SHP77 (cell line): ENCODE measurements at regions not wholly inside any gene's neighbourhood (a gene's known extent, or its start where the extent isn't known, plus 50 kb on each side); places are given as distances from the start of the nearest gene placed in this dataset.
"Not testable (repeated sequence)": the region's sequence is repeated elsewhere in the genome, so short reads cannot be mapped to it uniquely, and the experiment has no call there.

Source experiments
- DNase-seq, 2 experiments: peaks; one replicate each; lab custom pipeline; 2025; lab: John Stamatoyannopoulos, UW

DNA sequence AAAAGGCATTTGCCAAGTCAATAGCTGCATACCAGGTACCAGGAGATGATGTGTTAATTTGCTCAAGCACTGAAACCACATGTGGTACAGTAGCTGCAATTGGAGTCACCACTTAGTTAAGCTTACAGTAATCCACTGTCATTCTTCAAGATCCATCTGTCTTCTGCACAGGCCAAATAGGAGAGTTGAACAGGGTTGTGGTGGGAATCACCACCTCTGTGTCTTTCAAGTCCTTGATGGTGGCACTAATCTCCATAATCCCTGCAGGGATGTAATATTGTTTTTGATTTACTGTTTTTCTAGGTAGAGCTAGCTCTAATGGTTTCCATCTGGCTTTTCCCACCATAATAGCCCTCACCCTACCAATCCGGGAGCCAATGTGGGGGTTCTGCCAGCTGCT is 91.9 kb downstream of the FCRL5 start:
- no peak for DNase-seq

DNA sequence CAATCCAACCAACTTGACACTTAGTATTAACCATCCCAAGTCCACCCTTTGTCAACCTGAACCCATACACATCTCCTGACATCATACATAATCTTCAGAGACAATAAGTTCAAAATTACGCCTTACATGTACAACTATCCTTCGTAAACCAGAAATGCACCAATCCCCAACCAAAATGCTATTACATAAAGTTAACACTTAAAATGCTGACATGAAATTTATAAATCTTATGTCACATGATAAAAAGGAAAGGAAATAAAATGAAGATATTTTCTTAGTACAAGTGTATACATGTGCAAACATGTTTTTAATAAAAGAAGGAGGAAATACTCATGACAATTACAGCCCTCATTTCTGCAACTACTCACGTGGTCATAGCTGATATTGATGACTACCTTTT is 95.0 kb downstream of the FCRL5 start:
- no peak for DNase-seq

DNA sequence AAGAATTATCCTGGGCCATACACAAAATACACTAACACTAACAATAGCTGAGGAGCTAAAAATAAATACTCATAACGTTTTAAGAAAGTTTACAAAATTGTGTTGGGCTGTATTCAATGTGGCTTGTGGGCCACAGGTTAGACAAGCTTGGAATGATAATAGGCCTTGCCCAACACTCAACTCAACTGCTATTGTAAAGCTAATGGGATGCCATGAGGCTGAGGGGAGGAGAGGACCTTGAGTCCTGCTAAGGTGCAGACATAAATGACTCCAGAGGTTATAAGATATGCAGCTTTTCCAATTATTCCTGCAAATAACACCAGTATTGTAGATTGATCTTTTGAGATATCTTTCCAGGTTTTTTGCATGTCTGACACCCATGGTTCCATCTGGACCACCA is 97.0 kb downstream of the FCRL5 start:
- no peak for DNase-seq

DNA sequence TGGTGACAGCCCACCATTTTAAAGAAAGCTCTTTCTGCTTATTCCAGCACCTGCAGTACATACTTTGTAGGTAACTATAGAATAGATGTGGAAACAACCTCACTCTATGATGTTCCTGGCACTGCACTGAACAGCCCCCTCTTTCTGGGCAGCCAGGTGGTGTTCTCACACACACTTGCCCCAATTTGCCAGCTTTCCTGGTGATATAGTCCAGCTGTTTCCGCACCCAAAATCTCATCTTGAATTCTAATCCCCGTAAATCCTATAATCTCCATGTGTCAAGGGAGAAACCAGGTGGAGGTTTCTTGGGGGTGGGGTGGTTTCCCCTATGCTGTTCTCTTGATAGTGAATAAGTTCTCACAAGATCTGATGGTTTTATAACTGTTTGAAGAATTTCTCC is 102.2 kb downstream of the FCRL5 start:
- DNase-seq: no peak

DNA sequence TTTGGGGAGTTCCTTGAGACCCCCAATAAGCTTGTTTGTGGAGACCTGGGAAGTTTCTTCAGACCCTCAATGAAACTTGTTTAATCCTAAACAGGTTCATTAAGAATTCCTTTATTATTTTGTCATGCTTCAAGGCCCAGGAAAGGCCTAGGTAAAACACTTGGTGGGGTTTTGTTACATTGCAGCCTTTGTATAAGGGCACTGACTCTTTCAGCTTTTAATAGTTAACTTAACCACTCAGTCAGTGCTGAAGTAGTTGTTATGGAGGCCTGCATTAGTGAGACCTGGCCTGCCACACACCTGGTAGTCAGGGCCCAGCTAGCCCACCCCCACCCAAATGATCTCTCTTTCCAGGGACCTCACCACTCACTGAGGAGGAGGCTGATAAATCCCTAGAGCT is 103.7 kb downstream of the FCRL5 start:
- no peak for DNase-seq

DNA sequence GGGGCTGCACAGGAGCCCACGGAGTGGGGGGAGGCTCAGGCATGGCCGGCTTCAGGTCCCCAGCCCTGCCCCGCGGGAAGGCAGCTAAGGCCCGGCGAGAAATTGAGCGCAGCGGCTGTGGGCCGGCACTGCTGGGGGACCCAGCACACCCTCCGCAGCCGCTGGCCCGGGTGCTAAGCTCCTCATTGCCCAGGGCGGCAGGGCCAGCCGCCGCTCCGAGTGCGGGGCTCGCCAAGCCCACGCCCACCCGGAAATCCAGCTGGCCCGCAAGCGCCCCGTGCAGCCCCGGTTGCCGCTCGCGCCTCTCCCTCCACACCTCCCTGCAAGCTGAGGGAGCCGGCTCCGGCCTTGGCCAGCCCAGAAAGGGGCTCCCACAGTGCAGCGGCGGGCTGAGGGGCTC is 106.0 kb downstream of the FCRL5 start:
- DNase-seq: not testable (repeated sequence)

DNA sequence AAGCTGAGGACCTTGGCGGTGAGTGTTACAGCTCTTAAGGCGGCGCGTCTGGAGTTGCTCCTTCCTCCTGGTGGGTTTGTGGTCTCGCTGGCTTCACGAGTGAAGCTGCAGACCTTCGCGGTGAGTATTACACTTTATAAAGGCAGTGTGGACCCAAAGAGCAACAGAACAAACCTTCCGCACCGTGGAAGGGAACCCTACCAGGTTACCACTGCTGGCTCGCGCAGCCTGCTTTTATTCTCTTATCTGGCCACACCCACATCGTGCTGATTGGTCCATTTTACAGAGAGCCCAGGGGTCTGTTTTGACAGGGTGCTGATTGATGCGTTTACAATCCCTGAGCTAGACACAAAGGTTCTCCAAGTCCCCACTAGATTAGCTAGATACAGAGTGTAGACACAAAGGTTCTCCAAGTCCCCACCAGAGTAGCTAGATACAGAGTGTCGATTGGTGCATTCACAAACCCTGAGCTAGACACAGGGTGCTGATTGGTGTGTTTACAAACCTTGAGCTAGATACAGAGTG is 106.6 kb downstream of the FCRL5 start:
- not testable (repeated sequence) for DNase-seq

DNA sequence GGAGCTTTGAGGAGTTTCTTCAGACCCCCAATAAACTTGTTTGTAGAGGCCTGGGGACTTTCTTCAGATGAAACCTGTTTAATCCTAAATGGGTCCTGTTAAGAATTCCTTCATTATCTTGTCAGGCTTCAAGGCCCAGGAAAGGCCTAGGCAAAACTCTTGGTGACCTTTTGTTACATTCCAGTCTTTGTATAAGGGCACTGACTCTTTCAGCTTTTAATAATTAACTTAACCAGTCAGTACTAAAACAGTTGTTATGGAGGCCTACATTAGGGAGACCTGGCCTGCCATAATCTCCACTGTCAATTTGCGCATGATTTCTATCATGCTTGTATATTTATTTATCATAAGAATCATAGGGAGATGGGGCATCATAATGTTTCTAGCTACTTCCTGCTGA is 110.2 kb downstream of the FCRL5 start:
- no peak for DNase-seq

DNA sequence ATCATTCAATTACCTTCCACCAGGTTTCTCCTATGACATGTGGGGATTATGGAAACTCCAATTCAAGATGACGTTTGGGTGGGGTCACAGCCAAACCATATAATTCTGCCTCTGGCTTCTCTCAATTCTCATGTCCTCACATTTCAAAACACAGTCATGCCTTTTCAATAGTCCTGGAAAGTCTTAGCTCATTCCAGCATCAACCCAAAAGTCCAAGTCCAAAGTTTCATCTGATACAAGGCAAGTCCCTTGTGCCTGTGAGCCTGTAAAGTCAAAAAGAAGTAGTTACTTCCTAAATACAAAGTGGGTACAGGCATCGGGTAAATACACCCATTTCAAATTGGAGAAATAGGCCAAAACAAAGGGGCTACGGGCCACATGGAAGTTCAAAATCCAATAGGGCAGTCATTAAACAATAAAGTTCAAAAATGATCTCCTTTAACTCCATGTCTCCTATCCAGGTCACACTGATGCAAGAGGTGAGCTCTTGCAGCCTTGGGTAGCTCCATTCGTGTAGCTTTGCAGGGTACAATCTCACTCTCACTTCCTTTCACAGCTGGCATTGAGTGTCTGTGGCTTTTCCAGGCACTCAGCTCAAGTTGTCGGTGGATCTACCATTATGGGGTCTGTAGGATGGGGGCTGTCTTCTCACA is 112.9 kb downstream of the FCRL5 start:
- no peak for DNase-seq

DNA sequence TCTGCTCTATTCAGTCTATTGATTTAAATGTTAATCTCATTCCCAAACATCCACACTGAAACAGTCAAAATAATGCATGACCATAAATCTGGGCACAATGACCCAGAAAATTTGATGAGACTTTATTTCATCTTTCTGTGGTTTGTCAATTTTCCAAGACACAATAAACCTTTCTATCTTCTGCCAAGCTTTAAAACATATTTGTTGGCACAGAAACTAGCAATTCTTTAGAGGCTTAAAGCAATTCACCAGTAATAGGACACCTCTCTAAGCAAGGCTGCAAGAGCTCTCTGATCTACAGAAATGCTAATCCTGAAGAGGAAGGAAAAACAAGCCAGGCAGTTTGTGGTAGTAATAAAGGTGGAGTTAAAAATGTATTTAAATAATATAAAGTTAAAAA is 113.7 kb downstream of the FCRL5 start:
- no peak for DNase-seq

DNA sequence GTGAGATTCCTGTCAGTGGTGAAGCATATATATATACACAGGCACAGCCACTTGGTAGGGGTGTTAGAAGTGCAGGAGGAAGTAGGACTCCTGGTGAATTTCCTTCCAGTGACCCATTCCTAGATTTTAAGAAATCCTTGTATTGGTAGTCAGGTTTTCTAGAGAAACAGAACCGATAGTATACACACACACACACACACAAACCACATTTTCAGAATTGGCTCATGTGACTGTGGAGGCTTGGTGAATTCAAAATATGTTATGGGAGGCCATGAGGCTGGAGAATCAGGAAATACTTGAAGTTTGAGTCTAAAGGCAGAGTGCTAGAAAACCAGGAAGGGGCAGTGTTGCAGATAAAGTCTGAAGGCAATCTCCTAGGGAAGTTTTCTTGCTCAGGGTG is 114.2 kb downstream of the FCRL5 start:
- no peak for DNase-seq

DNA sequence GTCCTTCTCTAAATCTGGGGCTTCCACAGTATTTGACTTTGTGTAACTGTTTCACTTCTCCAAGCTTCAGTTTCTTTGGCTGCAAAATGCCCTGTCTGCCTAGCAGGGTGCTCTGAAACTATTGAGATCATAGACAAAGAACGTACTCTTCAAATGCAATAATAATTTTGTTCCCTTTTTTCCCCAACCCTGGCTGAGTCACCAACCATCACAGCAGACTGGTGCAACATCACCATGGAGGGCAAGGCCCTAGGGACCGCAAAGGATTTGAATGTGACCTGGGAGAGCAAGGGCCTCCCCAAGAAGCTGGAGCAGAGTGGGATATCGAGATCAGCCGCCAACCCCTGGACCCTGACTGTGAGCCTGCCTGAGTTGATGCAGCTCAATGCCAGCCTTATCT is 115.0 kb downstream of the FCRL5 start:
- no peak for DNase-seq

DNA sequence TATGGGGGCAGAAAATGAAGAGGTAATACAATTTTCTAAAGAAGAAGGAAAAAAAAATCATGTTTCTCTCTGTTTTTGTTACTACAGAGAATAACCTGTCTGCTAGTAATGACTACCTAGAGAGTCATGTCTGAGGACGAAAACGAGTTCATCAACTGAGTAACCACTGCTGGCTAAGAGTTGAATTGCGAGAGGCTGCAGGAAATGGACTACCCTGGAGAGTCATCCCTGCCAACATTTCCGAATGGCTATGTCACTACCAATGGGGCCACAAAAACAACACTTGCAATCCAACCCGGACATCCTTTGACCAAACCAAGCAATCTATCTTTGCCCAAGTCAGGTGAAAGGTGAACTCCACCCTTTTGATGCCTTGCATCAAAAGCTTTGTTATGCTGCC is 120.6 kb downstream of the FCRL5 start:
- no peak for DNase-seq

DNA sequence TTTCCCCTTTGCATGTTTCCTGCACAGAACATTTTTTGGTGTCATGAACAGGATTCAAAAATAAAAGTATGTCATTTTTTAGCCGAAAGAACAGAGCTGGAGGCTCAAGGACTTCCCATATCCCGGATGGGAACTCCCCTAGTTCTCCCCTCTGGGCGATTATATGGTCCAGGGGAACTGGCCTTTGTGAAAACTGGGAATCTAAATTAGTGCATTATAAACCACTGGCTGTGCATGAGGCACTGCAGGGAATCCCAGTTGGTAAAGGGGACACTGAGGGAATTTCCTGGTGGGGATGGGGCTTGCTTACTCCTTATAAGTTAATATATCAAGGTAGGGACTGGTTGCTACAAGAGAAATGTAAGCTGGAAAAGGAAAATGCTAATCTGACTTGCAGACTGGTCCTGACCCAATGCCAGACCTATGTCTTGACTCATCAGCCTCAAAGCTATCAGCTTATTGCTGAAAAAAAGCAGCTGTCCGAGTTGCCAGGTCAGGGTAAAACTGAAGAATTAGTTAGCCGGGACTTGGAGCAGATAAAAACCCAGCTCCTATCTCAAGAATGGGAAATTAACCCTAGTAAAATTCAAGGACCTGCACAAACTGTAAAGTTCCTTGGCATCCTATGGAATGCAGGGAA is 122.6 kb downstream of the FCRL5 start:
- DNase-seq: no peak

DNA sequence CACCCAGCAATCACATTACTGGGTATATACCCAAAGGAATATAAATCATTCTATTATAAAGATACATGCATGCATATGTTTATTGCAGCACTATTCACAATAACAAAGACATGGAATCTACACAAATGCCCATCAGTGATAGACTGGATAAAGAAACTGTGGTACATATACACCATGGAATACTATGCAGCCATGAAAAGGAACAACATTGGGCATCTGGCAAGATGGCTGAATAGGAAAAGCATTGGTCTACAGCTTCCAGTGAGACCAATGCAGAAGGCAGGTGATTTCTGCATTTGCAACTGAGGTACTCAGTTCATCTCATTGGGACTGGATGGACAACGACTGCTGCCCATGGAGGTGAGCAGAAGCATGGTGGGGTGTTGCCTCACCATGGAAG is 128.6 kb downstream of the FCRL5 start:
- not testable (repeated sequence) for DNase-seq

DNA sequence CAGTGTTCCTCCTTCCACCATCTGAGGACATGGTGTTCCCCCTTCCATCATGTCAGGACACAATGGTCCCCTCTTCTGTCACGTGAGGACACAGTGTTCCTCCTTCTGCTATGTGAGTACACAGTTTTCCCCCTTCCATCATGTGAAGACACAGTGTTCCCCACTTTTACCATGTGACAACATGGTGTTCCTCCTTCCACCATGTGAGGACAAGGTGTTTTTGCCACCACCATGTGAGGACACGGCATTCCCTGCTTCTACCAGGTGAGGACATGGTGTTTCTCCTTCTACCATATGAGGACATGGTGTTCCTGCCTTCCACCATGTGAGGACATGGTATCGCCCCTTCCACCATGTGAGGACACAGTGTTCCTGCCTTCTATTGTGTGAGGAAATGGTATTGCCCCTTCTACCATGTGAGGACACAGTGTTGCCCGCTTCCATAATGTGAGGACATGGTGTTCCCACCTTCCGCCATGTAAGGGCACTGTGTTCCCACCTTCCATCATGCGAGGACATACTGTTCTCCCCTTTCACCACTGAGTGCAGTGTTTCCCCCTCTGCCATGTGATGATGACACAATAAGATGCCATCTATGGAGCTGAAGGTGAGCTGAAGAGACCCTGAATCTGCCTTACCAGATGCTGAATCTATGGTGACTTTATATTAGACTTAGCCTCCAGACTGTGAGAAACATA is 132.3 kb downstream of the FCRL5 start:
- DNase-seq: no peak

DNA sequence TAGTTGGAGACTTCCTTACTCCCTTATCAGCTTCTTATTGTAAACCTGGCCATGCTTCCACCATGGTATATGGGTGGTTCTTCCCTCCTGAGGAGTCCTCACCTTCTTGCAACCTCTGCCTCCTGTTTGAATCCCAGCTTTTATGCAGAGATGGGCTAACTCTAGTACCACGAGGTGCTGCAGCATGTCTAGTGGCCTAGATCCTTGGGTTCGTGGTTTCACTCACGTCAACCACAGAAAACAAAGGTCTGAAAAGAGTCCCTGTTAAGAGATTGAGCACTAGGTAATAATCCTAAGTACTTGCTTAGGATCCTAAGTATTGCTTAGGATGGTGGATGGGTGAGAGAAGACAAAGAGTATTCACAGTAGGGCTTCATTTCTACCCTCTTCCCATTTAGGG is 133.7 kb downstream of the FCRL5 start:
- no peak for DNase-seq

DNA sequence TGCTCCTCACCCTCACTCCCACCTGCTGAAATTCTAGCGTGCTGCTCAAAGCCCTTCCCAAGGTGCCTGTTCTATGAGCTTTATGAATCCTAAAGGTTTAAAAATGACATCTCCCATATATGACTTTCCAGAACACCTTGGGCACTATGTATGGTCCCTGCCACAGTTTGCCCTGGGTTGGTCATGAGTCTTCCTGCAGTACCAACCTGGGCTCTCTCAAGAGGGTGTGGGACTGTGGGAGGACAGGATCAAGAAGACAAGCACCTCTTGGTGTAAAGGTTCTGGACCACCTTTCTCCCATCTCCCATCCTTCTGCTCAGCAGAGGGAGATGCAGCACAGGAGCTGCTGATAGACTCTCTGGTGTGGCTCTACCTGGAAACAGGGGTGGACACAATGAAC is 134.1 kb downstream of the FCRL5 start:
- no peak for DNase-seq

DNA sequence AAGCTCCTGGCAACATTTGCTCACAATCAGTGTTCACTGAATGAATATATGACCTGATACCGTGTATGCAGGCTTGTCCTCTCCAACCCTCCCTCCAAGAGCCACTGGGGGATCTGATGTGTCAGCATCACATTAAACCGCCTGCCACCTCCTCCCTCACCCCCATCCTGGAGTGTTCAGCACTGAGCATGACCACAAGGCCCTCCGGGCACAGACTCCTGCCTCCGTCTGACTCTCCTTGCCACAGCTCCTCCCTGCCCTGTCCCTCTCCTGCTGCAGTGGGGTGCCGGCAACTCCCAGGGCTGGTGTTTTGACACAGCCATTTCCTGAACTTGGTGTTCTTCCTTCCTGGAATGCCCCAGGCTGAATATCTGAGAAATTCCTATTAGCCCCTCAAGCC is 136.7 kb downstream of the FCRL5 start:
- no peak for DNase-seq

DNA sequence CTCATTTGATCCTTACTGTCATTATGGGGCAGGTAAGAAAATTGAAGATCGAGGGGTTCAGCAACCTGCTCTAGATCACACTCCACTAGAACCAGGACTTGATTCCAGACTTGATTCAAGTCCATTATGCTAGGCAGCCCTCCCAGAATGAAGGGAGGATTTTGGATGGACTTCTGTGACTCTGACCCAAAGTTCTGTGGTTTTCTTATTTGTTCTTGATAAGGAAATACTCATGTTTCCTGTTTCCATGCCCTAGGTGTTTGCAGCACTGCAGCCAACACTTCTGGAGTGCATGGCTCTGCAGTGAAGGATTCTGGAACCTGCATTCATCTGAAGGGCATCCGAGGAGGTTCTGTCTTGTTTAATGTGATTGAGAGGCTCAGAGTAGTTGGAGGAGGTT is 140.0 kb downstream of the FCRL5 start:
- DNase-seq: no peak

DNA sequence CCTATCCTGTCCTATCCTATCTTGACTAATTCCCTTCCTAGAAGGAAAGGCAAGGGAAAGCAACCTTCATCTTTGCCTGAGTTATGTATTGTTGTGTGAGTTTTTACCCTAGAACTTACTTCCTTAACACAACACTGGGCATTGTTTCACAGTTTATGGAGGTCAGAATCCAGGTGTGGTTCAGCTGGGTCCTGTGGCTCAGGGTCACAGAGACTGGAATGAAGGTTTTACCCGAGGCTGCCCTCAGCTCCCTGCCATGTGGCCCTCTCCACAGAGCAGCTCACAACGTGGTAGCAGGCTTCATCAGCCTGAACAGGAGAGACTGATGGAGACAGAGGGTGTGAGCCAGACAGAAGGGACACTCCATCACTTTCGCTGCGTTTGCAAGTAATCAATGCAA is 140.5 kb downstream of the FCRL5 start:
- no peak for DNase-seq

DNA sequence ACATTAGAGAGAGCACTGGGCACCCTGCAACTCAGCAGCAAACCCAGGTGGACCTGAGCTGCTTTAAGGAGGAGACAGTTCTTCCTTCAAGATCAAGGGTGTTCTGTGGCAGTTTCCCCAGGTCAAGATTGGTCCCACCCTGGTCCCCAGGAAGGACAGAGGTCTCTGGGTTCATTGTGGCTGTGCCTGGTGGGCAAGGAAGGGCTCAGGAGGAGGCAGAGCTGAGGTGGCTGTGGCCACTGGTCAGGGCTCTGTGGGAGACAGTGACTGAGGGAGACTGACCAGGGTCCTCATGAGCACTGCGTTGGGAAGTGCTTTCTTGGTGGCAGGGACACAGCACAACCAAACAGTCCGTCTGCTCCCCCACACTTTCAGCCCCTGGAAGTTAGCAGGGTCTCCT is 141.3 kb downstream of the FCRL5 start:
- DNase-seq: no peak

DNA sequence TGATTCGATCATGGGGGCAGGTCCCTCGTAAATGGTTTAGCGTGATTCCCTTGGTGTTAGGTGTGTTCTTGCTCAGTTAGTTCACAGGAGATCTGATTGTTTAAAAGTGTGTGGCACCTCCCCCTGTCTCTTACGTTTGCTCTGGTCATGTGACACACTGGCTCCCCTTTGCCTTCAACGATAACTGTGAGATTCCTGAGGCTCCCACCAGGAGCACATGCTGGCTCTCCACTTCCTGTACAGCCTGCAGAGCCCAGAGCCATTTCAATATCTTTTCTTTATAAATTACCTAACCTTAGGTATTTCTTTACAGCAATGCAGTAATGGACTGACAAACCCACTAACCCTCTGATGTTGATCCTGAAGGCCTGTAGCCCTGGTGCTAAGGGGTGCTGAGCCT is 141.9 kb downstream of the FCRL5 start:
- no peak for DNase-seq
